Activated T-cell treated with anti-CD3 and anti-CD28 coated beads, Interleukin-2, amount 50 U/mL, for 24 hours (primary cell): ENCODE measurements at regions not wholly inside any gene's neighbourhood (a gene's known extent, or its start where the extent isn't known, plus 50 kb on each side); places are given as distances from the start of the nearest gene placed in this dataset.
"Not testable (repeated sequence)": the region's sequence is repeated elsewhere in the genome, so short reads cannot be mapped to it uniquely, and the experiment has no call there.

Experiments
- DNase-seq: peaks from one replicate; pipeline ENCODE4 v3.0.0-alpha.2; 2020
- H3K27ac Mint-ChIP-seq: 2 replicates; pipeline ENCODE4 v1.8.0; 2020; ENCODE audit warnings: mild to moderate bottlenecking, mixed read lengths
- H3K27me3 Mint-ChIP-seq: 2 replicates; pipeline ENCODE4 v1.8.0; 2020; ENCODE audit warnings: mixed read lengths
- H3K36me3 Mint-ChIP-seq: 2 replicates; pipeline ENCODE4 v1.8.0; 2020; ENCODE audit warnings: low read depth, mixed read lengths
- H3K4me1 Mint-ChIP-seq: 2 replicates; pipeline ENCODE4 v1.8.0; 2020; ENCODE audit warnings: low read depth, mixed read lengths
- H3K4me3 Mint-ChIP-seq: 2 replicates; pipeline ENCODE4 v1.8.0; 2020; ENCODE audit warnings: mild to moderate bottlenecking, moderate library complexity, mixed read lengths
- H3K9me3 Mint-ChIP-seq: 2 replicates; pipeline ENCODE4 v1.8.0; 2020; ENCODE audit warnings: mixed read lengths

DNA sequence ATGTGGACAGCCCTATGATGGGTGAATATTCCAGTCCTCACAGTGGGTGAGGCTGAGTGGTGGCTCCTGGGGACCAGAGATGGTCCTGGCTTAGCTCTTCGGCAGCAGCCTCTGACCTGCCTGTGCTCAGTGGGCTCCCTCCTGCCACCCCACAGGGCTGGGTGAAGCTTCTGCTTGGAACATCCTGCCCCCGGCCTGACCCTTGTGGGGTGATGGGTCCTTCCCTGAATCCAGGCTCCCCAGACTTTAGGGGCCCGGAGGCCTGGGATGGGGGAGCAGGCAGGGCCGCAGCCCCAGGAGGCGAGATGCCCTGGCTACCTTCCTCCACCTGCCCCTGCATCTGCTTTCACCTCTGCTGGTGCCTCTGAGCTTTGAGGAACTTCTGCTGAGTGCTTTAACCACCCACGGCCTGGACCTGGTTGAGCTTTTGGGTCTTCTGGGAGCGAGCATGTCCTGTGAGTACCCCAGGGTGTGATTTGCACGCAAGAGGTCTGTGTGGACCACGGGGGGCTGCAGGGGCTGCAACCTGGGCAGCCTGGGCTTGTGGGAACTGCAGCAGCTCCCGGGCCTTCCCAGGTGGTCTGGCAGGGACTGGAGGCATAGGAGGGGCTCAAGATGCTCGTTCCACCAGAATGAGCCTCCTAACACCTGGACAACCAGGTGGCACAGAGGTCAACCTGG, 159.5 kb downstream of the KIF26A start:
- Mint-ChIP-seq H3K27ac (no peak overlapping the region), H3K36me3 (no peaks in the 10 kb centered on the region), H3K9me3 (no peaks in the 10 kb centered on the region), H3K4me3 (no peak overlapping the region), H3K27me3 (peaks cover 16% of the 10 kb centered on the region), H3K4me1 (no peaks in the 10 kb centered on the region)
- DNase-seq, result no peak

DNA sequence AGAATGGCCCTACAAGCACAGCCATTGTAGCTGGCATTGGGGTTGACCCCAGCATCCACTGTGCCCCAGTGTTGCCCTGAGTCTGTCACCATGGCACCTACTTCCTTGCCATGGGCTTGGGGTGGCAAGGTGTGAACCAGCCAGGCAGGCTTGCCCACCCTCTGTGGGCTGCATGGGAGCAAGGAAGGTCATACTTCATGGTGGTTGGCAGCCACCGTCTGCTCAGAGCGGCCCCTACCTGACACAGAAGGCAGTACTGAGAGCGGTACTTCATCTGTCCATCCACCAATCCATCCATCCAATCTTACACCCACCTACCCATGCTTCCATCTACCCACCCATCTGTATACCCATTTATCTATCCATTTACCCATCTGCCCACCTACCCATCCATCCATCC, 160.1 kb downstream of the KIF26A start:
- H3K4me1 Mint-ChIP-seq, result no peaks in the 10 kb centered on the region
- H3K4me3 Mint-ChIP-seq, result no peak overlapping the region
- H3K9me3 Mint-ChIP-seq, result no peaks in the 10 kb centered on the region
- DNase-seq, result no peak
- peaks cover 15% of the 10 kb centered on the region for H3K27me3 Mint-ChIP-seq
- no peaks in the 10 kb centered on the region for H3K36me3 Mint-ChIP-seq
- no peak overlapping the region for H3K27ac Mint-ChIP-seq

DNA sequence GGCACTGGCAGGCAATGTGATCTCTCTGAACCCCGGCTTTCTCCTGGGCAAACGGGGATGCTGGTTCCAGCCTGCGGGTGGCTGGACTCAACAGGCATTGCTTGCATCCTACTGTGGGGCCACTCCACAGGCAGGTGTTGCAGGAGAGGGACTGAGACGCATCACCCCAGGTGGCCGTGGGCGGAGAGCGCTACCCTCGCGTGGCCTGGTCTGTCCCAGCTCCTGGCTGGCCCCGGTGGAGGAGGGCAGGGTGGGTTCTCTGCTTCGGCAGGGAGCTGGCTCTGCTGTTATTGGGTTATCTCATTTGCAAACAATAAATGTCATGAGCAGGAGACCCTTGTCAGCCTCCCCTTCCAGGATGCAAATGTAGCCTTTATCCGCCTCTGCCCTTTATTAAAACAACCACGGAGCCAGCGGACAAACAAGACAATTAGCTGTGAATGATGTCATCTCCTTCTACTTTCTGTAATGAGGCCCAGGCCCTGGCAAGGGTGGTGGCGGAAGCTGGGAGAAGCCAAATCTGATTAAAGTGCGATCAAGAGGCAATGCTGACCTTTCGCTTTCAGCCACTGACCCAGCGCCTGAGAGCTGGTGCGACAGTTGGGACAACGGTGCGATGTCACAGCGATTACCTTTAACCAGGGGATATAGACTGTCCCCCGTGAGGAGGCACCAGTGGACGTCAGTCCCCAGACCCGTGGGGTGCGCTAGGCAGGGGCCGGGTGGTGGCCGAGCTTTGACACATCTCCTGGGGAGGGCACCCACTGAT, 161.8 kb downstream of the KIF26A start:
- H3K27ac Mint-ChIP-seq, result no peak overlapping the region
- DNase-seq, result no peak
- H3K4me1 Mint-ChIP-seq, result no peaks in the 10 kb centered on the region
- H3K27me3 Mint-ChIP-seq, result peaks cover 6% of the 10 kb centered on the region
- no peaks in the 10 kb centered on the region for H3K36me3 Mint-ChIP-seq
- H3K9me3 Mint-ChIP-seq, result no peaks in the 10 kb centered on the region
- no peak overlapping the region for H3K4me3 Mint-ChIP-seq

DNA sequence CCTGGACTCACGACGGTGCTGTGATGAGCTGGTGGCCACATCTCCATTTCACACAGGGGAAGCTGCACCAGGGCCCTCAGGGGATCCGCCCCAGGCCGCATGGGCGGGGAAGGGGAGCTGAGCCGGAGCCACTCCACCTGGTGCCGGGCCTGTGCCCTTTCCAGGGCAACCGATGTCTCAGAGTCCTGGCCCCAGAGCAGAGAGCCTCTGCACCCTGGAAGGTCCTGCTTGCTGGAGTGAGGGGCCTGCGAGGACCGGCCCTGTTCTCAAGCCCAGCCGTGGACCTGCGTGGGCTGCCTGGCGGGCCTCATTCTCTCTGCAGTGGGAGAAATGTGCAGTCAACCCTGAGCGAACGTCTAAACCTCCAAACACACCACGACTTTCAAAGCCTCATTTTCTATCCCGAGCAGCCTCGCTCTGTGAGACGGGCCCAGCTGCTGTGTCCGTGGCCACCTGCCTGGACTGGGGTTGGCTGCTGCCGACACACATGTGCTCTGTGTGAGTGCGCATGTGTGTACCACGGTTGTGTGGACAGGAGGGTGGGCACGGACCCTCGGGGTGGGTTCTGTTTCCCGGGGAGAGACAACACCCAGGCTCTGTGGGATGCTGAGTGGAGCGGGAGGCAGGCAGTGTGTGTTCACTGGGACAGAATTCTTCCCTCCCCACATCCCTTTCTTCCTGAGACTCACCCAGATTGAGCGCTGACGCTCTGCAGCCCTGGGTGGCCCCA, 163.5 kb downstream of the KIF26A start:
- Mint-ChIP-seq H3K4me1 (no peaks in the 10 kb centered on the region), H3K27me3 (no peaks in the 10 kb centered on the region), H3K36me3 (no peaks in the 10 kb centered on the region), H3K27ac (no peak overlapping the region), H3K4me3 (no peak overlapping the region), H3K9me3 (no peaks in the 10 kb centered on the region)
- no peak for DNase-seq

DNA sequence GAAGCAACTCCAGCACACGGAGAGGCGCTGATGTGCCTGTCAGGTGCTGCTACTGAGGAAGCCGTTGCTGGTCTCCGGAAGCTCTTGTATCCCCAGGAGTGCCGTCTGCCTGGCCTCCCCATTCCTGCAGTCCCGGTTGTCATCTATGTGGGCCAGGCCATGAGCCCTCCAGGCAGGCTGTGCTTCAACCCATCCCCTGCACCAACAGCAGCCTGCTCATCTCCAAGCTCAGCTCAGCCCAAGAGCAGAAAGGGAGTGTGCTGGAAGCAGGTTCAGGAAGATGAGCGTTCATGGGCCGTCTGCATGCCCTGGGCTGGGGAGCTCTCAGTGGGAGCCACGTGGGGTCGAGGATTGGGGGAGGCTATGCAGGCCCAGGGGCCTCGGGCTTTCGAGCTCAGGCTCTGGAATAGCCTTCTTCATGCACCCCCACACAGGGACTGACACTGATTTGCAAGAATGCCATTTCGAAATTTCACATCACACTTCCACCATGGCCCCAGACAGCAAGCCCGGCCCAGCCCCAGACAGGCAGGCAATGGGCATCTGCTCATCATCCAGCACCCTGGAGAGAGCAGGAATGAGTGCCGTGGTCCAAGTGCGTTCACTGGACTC, 164.5 kb downstream of the KIF26A start:
- DNase-seq, result no peak
- no peak overlapping the region for H3K27ac Mint-ChIP-seq
- H3K4me1 Mint-ChIP-seq, result no peaks in the 10 kb centered on the region
- no peak overlapping the region for H3K4me3 Mint-ChIP-seq
- no peaks in the 10 kb centered on the region for H3K36me3 Mint-ChIP-seq
- no peaks in the 10 kb centered on the region for H3K27me3 Mint-ChIP-seq
- no peaks in the 10 kb centered on the region for H3K9me3 Mint-ChIP-seq

DNA sequence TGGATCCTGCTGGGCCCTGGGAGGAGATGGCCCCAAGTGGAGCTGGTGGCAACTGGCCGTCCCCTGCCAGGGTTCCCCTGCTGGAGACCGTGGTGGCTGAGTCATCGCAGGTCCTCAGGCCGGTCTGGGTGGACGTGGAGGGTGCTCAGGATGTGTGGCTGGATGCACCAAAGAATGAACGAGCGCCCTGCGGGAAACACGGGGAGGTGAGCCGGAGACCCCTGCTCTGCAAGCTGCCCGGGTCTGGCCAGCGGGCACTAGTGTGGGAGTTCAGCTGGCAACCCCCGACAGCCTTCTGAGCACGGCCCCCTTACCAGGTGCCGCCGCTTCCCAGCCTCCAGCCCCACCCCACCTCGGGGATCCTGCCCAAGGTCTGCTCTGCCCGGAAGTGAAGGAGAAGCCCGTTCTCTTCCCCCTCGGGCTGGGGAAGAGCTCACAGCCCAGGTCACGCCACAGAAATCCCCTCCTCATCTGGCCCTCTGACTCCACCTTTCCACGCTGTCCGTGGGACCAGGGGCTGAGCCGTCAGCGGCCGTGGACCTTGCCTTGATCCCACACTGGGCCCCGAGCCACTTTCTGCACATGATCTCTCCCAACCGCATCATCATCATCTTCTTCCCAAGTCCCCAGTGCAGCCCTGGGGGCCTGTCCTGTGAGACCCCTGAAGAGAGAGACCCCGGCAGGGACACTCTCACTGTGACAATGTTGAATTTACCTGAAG, 165.5 kb downstream of the KIF26A start:
- peak overlapping the region; percentile 22 for H3K27ac Mint-ChIP-seq

DNA sequence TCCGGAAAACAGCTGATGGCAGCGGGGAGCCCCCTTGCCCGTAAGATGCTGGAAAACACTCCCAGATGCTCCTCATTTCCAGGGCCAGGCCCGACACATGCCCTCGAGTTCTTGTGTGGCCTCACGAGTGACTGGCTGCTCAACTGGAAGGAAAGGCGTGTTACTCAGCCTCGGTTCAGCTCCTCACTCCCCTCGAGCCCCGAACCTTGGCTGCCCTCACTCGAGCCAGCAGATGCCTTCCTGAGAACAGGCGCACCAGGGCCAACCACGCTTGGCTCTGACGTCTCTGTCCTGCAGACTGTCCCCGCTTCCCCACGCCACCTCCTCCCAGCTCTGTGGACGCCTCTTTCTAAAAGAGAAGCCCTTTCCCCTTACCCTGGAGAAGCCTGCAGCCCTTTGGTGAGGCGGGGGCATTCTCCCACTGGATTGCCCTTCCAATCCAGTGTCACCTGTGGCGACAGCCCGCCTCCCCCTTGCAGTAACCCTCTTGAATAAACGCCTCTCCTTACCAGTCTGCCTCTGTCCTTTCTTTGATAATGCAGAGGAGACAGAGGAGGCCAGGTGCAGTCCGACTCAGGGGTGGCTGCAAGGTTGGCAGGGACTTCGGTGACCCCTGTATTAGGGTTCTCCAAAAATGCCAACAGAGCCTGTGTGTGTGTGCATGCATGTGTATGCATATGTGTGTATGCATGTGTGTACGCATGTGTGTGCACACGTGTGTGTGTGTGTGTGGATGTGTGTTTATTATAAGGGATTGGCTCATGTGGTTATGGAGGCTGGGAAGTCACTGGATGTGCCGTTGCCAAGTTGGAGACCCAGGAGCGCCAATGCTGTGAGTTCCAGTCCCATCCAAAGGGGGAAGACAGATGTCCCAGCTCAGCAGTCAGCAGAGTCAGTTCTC, 166.3 kb downstream of the KIF26A start:
- Mint-ChIP-seq H3K4me3 (no peak overlapping the region), H3K27me3 (no peaks in the 10 kb centered on the region), H3K27ac (no peak overlapping the region), H3K4me1 (no peaks in the 10 kb centered on the region), H3K36me3 (no peaks in the 10 kb centered on the region), H3K9me3 (no peaks in the 10 kb centered on the region)
- DNase-seq, result no peak

More for the DNA sequence above, 165.5 kb downstream of the KIF26A start:
- no peak for DNase-seq
- Mint-ChIP-seq H3K9me3 (no peaks in the 10 kb centered on the region), H3K4me3 (no peak overlapping the region), H3K4me1 (no peaks in the 10 kb centered on the region), H3K36me3 (no peaks in the 10 kb centered on the region), H3K27me3 (no peaks in the 10 kb centered on the region)

DNA sequence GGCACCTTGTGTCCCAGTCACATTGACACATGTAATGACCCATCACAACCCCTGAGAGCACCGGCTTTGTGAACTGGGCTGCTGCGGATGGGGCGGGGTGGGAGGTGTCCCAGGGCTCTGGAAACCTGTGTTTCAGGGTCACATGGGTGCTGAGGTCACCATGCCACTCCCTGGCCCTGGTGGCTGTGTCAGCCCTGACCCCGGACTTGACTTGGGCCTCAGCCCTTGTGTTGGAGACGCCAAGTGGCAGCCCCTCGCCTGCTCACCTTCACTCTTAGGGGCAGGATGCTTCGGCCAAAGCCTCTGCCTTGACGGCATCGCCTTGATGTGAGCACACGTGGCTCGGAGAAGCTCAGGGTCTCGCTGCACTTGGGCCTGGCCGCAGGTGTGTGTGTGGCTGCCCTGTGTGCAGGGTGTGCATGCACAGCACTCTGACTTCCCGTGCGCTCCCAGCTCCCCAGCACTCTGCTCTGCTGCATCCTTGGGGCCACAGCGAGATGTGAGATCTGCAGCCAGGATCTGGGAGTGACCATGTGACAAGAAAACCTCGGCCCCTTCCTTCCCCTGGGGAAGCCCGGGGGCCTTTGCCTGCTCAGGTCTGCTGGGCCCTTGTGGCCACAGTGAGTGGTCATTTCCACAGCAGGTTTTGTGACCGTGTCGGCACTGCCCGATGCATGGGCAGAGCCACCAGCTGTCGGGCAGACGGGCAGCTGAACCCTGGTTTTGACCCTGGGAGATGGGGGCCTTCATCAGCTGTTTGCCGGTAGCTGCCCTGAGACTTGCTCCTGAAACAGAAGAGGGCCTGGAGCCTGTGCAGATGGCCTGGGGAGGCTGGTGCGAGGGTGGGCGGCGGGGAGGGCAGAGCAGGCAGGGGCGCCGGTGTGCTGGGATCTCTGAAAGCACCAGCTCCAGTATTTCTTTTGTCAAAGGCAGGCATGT, 167.4 kb downstream of the KIF26A start:
- no peak for DNase-seq

DNA sequence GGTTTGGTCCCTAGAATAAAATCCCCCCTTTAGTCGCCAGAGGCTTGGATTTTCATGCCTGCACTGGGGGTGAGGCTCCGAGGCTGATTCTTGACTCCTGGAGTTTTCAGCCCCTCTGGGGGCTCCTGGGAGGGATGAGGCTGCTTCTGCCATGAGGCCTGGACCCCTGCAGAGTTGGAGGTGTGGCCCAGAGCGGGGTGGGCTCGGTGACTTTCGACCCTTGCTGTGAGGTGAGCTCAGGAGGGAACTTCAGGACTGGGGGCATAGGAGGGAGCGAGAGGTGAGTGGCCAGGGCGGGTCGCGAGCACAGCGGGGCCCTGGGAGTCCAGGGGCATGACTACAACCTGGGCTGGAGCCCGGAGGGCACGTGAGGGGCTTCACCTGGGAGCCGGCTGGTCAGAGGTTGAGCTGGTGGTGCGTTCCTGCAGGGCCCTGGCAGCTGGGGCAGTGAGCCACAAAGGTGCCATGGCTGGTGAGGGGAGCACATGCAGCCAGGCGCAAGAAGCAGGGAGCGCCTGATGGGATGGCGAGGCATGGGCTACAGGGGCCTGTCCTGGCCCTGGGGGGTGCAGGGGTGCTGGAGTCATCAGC, 168.2 kb downstream of the KIF26A start:
- Mint-ChIP-seq H3K4me3 (no peak overlapping the region), H3K4me1 (no peaks in the 10 kb centered on the region), H3K36me3 (no peaks in the 10 kb centered on the region), H3K9me3 (no peaks in the 10 kb centered on the region), H3K27ac (no peak overlapping the region), H3K27me3 (no peaks in the 10 kb centered on the region)
- no peak for DNase-seq

More for the DNA sequence above, 167.4 kb downstream of the KIF26A start:
- H3K4me3 Mint-ChIP-seq, result no peak overlapping the region
- H3K27me3 Mint-ChIP-seq, result no peaks in the 10 kb centered on the region
- no peak overlapping the region for H3K27ac Mint-ChIP-seq
- H3K4me1 Mint-ChIP-seq, result no peaks in the 10 kb centered on the region
- H3K36me3 Mint-ChIP-seq, result no peaks in the 10 kb centered on the region
- no peaks in the 10 kb centered on the region for H3K9me3 Mint-ChIP-seq

DNA sequence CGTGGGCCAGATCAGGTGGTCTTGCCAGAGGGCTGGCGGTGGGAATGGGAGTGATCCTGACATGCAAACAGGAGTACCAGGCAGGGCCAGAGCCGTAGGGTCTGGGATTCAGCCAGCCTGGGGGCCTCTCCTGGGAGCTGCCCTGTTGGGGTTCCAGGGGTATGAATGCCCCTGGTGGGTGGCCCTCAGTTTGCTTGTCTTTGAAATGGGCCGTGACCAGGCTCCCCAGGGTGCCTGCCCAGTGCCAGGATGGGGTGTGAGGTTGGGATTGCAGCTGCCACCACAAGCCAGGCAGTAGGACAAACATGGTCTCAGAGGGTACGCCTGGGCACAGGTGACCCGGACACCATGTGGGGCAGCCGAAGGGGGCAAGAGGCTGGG, 168.8 kb downstream of the KIF26A start:
- no peak overlapping the region for H3K4me3 Mint-ChIP-seq
- H3K9me3 Mint-ChIP-seq, result no peaks in the 10 kb centered on the region
- DNase-seq, result no peak
- no peaks in the 10 kb centered on the region for H3K36me3 Mint-ChIP-seq
- no peak overlapping the region for H3K27ac Mint-ChIP-seq
- H3K4me1 Mint-ChIP-seq, result no peaks in the 10 kb centered on the region
- H3K27me3 Mint-ChIP-seq, result no peaks in the 10 kb centered on the region

DNA sequence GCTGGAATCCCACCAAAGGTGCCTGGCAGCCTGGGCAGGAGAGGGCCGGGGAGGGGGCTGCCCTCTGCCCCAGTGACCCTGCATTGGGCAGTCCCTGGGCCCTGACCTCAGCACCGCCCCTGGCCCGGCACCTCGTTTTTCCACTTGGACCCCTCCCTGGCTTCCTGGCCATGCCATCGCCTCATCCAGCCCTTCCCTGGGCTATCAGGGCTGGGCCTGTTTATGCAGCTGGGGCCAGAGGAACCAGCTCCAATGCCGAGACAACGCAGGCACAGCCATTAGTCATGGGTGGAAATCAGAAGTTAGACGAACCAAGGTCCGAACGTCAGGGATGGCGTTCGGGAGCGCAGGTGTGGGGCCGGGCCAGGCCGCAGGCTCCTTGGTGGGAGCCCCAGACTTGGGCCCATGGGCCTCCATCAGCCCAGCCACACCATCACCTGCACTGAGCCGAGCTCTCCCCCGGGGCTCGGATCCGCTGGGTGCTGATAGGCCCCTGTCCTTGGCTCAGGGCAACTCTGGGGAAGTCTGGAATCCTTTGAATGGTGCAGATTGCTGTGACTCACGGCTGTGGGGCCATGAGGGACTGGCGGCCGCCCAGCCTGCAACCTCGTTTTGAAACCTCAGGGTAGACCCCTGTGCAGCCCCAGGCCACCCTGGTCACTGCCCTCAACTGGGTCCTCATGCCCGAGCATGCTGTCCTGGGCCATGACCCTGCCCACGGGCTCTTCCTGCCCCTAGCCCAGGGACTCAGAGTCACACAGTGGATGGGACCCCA, 169.4 kb downstream of the KIF26A start:
- Mint-ChIP-seq H3K4me1 (no peaks in the 10 kb centered on the region), H3K27ac (no peak overlapping the region), H3K36me3 (no peaks in the 10 kb centered on the region), H3K4me3 (no peak overlapping the region), H3K9me3 (no peaks in the 10 kb centered on the region), H3K27me3 (no peaks in the 10 kb centered on the region)
- no peak for DNase-seq

DNA sequence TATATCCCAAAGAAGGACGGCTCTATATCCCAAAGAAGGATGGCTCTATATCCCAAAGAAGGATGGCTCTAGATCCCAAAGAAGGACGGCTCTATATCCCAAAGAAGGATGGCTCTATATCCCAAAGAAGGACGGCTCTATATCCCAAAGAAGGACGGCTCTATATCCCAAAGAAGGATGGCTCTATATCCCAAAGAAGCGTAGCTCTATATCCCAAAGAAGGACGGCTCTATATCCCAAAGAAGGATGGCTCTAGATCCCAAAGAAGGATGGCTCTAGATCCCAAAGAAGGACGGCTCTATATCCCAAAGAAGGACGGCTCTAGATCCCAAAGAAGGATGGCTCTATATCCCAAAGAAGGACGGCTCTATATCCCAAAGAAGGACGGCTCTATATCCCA, 170.1 kb downstream of the KIF26A start:
- DNase-seq, H3K36me3 Mint-ChIP-seq, H3K4me1 Mint-ChIP-seq, H3K4me3 Mint-ChIP-seq, H3K9me3 Mint-ChIP-seq, H3K27ac Mint-ChIP-seq, H3K27me3 Mint-ChIP-seq: not testable (repeated sequence)
